SK-N-SH (cell line): ENCODE measurements at regions not wholly inside any gene's neighbourhood (a gene's known extent, or its start where the extent isn't known, plus 50 kb on each side); places are given as distances from the start of the nearest gene placed in this dataset.

Experiments
- EP300 ChIP-seq, 2 experiments: IDR thresholded peaks; 2 replicates each; pipeline versions ENCODE4 v1.4.0 to v1.6.1; 2012; ENCODE audit warnings: borderline replicate concordance in 1 of 2, low read depth in 1 of 2, low read length in 1 of 2
- GABPA ChIP-seq: IDR thresholded peaks from 2 replicates; pipeline ENCODE4 v1.4.0; 2012; ENCODE audit warnings: low read depth, mild to moderate bottlenecking
- JUND ChIP-seq: IDR thresholded peaks from 2 replicates; pipeline ENCODE4 v1.4.0; 2012
- RXRA ChIP-seq: IDR thresholded peaks from 2 replicates; pipeline ENCODE4 v1.4.0; 2012; ENCODE audit warnings: low read depth, mild to moderate bottlenecking, borderline replicate concordance
- SMC3 ChIP-seq: IDR thresholded peaks from 2 replicates; pipeline ENCODE4 v1.6.1; 2012; ENCODE audit warnings: low read depth, low read length, improper control_type of control experiment
- TEAD4 ChIP-seq: IDR thresholded peaks from 2 replicates; pipeline ENCODE4 v1.4.0; 2012; ENCODE audit warnings: mild to moderate bottlenecking, borderline replicate concordance; ENCODE audit not compliant: insufficient read depth
- TF ChIP-seq, protein P1 (sequence below): IDR thresholded peaks from 2 replicates; pipeline ENCODE4 v1.4.0; 2012; ENCODE audit warnings: low read depth

- TF ChIP-seq, protein P1, sequence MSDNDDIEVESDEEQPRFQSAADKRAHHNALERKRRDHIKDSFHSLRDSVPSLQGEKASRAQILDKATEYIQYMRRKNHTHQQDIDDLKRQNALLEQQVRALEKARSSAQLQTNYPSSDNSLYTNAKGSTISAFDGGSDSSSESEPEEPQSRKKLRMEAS = no peak
- TF ChIP-seq GABPA = no peak
- no peak for TF ChIP-seq SMC3
- TF ChIP-seq EP300 (IDR thresholded peaks at IDR 0.05; ENCODE audit: borderline replicate concordance in 1 of 2, low read depth in 1 of 2, low read length in 1 of 2) = no peak
- no peak for TF ChIP-seq JUND
- TF ChIP-seq TEAD4 = no peak
- no peak for TF ChIP-seq RXRA
Measured at GRCh38 chr7:155963771-155964195, 151.5 kb upstream of the SHH start.
